ENCODE measurements at regions not wholly inside any gene's neighbourhood (a gene's known extent, or its start where the extent isn't known, plus 50 kb on each side); places are given as distances from the start of the nearest gene placed in this dataset.

- no peak for TF ChIP-seq EP300 (IDR thresholded peaks at IDR 0.05)
- TF ChIP-seq, protein P1, sequence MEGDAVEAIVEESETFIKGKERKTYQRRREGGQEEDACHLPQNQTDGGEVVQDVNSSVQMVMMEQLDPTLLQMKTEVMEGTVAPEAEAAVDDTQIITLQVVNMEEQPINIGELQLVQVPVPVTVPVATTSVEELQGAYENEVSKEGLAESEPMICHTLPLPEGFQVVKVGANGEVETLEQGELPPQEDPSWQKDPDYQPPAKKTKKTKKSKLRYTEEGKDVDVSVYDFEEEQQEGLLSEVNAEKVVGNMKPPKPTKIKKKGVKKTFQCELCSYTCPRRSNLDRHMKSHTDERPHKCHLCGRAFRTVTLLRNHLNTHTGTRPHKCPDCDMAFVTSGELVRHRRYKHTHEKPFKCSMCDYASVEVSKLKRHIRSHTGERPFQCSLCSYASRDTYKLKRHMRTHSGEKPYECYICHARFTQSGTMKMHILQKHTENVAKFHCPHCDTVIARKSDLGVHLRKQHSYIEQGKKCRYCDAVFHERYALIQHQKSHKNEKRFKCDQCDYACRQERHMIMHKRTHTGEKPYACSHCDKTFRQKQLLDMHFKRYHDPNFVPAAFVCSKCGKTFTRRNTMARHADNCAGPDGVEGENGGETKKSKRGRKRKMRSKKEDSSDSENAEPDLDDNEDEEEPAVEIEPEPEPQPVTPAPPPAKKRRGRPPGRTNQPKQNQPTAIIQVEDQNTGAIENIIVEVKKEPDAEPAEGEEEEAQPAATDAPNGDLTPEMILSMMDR (IDR thresholded peaks at IDR 0.05) = no peak
- TF ChIP-seq POLR2AphosphoS5 (IDR thresholded peaks at IDR 0.05) = no peak
Observed at GRCh38 chr6:156420172-156420993, 356.8 kb upstream of the ARID1B start.

All from stomach (tissue), 4 donors.